ENCODE measurements at regions not wholly inside any gene's neighbourhood (a gene's known extent, or its start where the extent isn't known, plus 50 kb on each side); places are given as distances from the start of the nearest gene placed in this dataset.

- TF ChIP-seq CTCF (IDR thresholded peaks at IDR 0.05): no peak
- TF ChIP-seq POLR2A (IDR thresholded peaks at IDR 0.05): no peak
These were observed 328.2 kb downstream of the DTHD1 start for GRCh38 chr4:36609661-36610060.
